ENCODE measurements at regions not wholly inside any gene's neighbourhood (a gene's known extent, or its start where the extent isn't known, plus 50 kb on each side); places are given as distances from the start of the nearest gene placed in this dataset.

DNA sequence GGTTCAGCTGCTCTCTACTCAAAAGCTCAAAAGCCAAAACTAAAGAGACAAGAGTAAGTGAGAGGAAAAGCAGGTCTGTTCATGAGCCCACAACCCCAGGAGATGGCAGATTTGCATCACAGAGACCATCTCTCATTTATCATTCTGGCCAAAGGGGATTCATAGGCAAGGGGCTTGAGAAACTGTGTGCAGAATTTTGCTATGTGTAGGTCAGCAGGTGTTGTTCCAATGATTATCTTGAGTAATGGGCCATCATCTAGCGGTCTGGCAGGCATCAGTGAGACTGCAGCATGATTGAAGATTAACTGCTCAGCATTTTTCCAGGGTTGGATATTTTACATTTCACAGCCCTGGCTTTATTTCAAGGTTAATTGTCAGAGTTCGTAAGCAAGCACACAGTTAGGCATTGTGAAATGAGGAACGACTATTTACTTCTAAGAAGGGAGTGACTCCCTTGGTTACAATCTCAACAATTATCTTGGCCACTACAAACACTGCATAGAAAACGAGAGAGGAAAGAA, 1204.6 kb upstream of the TMPRSS15 start (continued):
- TF ChIP-seq, protein P1, sequence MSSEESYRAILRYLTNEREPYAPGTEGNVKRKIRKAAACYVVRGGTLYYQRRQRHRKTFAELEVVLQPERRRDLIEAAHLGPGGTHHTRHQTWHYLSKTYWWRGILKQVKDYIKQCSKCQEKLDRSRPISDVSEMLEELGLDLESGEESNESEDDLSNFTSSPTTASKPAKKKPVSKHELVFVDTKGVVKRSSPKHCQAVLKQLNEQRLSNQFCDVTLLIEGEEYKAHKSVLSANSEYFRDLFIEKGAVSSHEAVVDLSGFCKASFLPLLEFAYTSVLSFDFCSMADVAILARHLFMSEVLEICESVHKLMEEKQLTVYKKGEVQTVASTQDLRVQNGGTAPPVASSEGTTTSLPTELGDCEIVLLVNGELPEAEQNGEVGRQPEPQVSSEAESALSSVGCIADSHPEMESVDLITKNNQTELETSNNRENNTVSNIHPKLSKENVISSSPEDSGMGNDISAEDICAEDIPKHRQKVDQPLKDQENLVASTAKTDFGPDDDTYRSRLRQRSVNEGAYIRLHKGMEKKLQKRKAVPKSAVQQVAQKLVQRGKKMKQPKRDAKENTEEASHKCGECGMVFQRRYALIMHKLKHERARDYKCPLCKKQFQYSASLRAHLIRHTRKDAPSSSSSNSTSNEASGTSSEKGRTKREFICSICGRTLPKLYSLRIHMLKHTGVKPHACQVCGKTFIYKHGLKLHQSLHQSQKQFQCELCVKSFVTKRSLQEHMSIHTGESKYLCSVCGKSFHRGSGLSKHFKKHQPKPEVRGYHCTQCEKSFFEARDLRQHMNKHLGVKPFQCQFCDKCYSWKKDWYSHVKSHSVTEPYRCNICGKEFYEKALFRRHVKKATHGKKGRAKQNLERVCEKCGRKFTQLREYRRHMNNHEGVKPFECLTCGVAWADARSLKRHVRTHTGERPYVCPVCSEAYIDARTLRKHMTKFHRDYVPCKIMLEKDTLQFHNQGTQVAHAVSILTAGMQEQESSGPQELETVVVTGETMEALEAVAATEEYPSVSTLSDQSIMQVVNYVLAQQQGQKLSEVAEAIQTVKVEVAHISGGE (CRISPR knock-in tag; IDR thresholded peaks at IDR 0.05): no peak
- TF ChIP-seq TBP (optimal IDR thresholded peaks at IDR 0.05; ENCODE audit: low read depth, low read length) (no peak), NFYB (IDR thresholded peaks at IDR 0.05; ENCODE audit: extremely low read depth, insufficient read length) (no peak), PTBP1 (IDR thresholded peaks at IDR 0.05; ENCODE audit: low read depth, low read length) (no peak), FOXJ2 (tag; IDR thresholded peaks at IDR 0.05) (0 out of 2 replicates have a peak, but pooled peaks have one; percentile 46), RHOXF2B (CRISPR knock-in tag; conservative IDR thresholded peaks at IDR 0.05) (no peak), MEIS2 (IDR thresholded peaks at IDR 0.05; ENCODE audit: partially characterized antibody) (peak; percentile 32), KLF1 (tag; IDR thresholded peaks at IDR 0.05) (no peak), FIP1L1 (IDR thresholded peaks at IDR 0.05; ENCODE audit: low read depth, low read length, poor library complexity, severe bottlenecking) (no peak), JUNB (CRISPR knock-in tag; conservative IDR thresholded peaks at IDR 0.05) (no peak), ZNF3 (CRISPR knock-in tag; IDR thresholded peaks at IDR 0.05) (no peak), RFX1 (IDR thresholded peaks at IDR 0.05) (peak; percentile 73), TEAD4 (IDR thresholded peaks at IDR 0.05; ENCODE audit: low read length) (0 out of 2 replicates have a peak, but pooled peaks have one; percentile 12), TEAD4 (CRISPR knock-in tag; IDR thresholded peaks at IDR 0.05; ENCODE audit: borderline replicate concordance) (no peak), CHCHD3 (CRISPR knock-in tag; IDR thresholded peaks at IDR 0.05) (no peak), CEBPB (tag; IDR thresholded peaks at IDR 0.05) (peak; percentile 43; the same call in 1 of the 2 replicates)
- TF ChIP-seq, protein P2, sequence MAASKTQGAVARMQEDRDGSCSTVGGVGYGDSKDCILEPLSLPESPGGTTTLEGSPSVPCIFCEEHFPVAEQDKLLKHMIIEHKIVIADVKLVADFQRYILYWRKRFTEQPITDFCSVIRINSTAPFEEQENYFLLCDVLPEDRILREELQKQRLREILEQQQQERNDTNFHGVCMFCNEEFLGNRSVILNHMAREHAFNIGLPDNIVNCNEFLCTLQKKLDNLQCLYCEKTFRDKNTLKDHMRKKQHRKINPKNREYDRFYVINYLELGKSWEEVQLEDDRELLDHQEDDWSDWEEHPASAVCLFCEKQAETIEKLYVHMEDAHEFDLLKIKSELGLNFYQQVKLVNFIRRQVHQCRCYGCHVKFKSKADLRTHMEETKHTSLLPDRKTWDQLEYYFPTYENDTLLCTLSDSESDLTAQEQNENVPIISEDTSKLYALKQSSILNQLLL (CRISPR knock-in tag; IDR thresholded peaks at IDR 0.05; ENCODE audit: borderline replicate concordance): no peak

All from K562 (cell line).